ENCODE measurements at regions not wholly inside any gene's neighbourhood (a gene's known extent, or its start where the extent isn't known, plus 50 kb on each side); places are given as distances from the start of the nearest gene placed in this dataset.

DNA sequence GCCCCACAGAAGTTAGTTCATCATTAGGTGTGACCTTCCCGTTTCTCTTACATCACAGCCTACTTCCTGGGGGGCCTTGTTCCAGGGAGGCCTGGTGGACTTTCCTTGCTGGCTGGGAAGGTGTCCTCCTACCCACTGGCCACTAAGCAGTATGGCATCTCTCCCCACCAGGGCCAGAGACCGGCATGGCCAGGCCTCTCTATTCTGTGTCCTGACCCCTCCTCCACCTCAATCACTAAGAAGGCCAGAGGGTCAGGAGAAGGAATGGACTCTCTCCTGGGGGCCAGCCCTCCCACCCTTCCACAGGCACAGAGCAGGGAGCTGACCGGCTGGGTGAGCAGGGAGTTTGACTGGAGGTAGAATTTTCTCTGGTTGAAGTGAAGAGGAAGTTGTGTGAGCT, 81.9 kb downstream of the PJA1 start:
- no peak for DNase-seq

DNA sequence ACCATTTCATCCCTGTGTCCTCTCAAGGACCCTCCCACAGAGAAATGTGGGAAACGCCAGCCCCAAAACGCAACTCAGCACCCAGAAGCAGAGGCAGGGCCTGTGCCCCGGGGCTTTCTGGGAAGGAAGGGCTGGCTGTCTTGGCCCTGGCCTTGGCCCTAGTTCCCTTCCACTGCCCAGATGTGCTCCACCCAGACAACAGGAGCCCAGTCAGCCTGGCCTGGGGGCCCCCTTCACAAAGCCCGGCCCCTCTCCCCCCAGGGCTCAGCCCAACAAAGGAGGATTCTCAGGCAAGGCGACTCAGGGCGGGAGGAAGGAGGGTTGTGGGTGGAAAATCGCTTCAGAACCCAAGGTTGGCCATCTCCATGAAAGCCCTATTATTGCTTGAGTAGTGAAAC, 82.5 kb downstream of the PJA1 start:
- DNase-seq = no peak

DNA sequence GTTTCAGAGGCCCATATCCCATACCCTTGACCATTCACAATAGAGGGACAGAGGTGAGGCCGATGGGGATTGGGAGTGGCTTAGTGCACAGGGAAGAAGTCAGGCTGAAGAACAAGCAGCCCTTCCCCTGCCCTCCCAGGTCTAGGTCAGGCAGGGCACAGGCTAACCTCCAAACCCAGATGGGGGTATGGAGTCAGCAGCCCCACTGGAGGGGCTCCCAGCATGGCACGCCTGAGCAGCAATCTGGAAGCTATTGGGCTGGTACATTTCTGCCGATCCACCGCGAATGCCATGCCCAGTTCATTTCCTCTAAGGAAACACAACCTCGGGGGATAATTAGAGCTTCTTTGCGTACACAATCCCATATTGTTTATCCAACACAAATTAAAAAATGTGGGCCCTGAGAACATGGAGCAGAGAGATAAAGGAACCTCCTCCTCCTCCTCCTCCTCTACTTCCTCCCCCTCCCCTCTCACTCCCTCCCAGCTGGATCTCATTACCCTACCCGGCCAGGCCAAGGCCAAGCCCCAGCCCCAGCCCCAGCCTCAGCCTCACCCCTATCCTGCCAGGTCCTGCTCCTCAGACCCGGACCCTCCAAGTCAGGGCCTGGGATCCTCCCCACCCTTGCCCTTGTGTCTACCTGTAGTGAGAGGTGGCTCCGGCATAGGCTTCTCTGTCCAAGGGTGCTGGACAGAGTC, 83.0 kb downstream of the PJA1 start:
- DNase-seq = no peak

DNA sequence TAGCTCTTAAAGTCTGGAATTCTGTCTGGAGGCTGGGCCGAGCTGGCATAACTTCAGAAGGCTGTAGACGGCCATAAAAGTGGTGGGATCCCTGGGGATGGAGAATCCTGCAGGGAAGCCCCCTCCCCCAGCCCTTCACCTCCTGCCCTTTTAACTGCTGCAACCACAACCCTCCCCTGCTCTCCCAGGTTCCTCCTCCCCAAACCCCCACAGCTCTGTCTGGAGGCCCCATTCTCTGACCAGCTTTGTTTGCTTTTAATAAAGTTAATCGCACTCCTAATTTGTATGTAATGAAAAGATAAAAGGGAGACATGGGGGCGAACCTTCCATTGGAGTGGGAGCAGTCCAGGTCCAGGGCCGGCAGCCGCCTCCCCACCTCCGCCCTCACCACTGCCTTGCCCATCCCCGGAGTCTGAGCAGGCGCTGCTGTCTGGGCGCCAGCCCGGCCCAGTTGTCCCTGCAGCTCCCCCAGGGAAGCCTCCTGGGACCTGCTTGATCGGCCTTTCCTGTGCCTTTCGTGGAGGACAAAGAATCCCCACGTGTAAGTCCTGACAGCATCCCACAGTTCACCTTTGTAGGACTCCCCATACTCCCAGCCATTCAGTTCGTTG, 84.3 kb downstream of the PJA1 start:
- no peak for DNase-seq

DNA sequence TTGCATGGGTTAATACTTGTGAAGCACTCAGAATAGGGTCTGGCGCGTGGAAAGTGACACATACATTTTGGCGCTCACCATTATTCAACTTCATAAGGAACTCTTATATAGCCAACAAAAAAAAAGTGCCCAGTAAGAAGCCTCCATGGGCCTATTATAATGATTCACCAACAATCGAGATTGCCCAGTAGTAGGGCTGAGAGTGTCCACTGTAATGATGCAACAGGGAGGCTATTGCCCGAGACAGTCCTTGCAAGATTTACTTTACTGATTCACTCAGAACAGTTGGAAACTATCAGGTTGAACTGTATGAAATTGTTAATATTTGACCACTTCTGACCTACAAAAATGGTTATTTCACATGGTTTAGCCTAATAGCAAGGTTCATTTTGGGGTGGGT, 86.0 kb downstream of the PJA1 start:
- DNase-seq = no peak

DNA sequence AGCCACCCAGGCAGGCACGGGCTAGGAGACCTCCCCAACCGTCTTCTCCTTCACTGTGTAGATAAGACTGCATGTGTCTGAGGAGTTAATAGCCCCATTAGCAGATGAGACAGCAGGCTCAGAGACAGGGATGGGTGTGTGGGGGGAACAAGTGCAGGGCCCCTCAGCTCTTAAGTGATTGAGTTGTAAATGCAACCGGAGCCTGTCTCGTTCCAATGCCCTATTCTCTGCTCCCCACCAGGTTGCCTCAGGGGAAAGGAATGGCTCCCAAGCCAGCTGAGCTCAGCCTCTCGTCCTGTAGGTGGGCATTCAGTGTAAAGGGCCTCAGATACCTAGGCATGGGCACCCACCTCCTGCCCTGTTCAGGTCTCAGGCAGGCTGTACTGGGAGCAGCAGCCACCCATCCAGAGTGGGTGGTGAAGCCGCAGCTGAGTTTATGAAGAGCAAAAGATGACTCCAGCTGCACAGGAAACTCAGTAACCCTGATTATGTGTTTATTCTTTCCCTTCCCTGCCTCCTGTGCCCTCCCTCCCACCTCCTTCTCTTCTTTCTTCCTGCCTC, 87.3 kb downstream of the PJA1 start:
- no peak for DNase-seq

DNA sequence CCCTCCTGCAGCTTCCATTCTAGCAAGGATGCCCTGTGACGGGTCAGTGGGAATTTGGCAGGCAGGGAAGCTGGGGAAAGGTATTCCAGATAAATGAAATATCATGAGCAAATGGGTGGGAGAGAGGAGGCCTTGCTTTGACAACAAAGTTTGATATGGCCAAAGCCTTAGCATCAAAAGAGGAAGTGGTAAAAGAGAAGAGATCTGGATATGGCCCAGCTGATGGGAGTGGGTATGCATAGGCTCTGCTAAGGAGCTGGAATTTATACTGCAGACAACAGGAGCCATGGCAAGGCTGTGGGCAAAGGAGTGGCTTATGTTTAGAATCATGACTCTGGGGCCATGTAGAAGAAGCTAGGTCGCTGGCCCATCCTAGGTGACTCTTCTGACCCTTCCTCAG, 89.2 kb downstream of the PJA1 start:
- no peak for DNase-seq

DNA sequence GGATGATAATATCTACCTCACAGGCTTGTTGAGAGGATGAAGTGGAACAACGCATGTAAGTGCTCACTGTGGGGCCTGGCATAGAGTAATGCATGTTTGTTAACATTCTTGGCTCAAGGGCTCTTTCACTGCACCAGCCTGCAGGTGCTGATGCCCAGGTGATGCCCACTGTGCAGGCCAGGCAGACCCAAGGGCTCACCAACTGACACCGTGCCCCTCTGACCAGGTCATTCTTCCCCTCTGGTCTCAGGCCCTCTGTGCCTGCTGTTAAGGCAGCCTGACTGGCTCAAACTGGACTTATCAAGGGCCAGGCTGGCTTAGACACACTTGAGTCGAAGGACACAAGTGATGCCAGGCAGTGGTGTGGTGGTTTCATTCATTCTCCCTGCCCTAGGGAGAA, 90.5 kb downstream of the PJA1 start:
- no peak for DNase-seq

DNA sequence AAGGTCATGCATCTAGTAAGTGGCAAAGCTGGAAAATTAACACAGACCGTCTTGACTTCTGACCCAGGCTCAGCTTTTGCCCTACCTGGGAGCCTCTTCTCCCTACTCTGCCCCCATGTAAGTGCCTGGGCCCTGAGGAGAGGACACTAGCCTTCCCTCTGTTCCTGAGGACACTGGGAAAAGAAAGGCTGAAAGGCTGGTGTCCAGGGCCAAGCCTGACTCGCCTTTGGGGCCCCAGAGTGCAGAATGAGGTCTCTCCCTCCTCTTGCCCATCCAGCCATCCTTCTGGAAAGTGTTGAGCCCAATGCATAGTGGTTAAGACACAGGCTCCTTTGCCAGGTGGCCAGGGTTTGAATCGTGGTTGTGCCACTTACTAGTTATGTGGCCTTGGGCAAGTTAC, 91.5 kb downstream of the PJA1 start:
- DNase-seq = no peak

DNA sequence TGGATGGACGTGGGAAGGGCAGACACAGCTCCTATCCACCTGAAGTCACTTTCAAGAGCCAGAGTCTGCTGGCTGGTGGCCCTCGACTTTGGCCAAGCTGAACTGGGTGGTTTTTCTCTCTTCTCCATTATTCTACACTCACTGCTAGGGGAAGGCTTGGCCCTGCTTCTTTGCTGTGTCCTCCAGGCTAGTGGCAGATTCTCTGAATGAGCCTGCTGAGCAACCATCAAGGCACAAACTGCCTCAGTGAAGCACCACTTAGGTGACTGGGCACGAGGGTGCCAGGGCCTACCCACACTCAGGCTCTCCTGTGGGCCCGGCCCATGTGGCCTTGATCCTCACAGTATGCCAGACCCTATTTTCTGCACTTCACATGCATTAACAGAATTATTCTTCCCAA, 92.0 kb downstream of the PJA1 start:
- no peak for DNase-seq

DNA sequence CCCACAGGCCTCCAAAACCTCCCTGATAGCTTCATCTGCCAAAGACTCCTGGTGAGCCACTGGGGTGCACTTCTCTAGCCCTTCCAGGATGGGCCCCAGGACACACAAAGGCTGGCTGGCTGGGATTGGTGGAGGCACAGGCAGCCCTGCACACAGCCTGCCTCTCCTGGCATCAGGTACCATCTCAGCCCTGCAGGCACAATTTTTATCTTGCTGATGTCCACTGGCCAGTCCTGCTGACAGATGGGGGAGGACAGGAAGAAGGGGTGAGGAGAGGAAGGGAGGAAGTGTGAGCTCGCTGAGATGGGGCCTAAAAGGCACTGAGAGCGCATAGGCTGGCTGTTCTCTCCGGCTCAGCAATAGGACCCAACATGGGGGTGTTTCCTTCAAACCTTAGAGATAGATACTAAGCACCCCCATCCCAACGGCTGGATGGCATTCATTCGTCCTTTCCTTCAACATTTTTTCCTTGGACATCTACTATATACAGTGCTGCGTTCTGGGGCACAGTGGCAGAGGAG, 92.7 kb downstream of the PJA1 start:
- no peak for DNase-seq

DNA sequence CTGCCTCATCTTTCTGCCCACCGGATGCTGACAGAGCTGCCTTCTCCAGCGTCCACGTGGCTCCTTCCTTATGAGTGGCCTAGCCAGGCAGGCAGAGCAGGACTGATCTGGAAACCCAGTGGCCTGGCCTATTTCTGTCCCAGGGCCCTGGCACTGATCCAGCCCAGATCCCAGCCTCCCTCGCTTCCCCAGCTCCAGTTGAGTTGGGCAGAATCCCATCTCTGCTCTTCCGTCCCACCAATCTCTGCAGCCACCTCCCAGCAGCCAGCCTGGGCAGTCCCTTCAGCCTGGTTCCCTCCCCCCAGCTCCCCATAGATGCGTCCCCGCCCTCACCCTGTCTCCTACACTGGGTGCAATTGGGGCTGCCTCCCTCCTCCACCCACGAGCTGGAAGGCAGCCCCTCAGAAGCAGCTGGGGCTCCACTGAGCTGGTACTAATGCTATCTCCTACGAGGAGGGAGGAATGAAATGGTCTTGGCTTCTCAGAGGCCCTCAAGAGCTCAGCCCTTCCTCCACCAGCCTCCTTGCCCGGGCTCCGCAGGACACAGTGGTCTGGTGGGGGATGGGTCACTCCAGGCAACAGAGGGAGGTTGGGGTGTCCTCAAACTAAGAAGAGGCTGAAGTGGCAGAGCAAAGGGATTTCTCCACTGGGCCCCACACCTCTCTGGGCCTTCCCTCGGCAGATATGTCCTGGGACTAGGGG, 94.2 kb downstream of the PJA1 start:
- DNase-seq = no peak

DNA sequence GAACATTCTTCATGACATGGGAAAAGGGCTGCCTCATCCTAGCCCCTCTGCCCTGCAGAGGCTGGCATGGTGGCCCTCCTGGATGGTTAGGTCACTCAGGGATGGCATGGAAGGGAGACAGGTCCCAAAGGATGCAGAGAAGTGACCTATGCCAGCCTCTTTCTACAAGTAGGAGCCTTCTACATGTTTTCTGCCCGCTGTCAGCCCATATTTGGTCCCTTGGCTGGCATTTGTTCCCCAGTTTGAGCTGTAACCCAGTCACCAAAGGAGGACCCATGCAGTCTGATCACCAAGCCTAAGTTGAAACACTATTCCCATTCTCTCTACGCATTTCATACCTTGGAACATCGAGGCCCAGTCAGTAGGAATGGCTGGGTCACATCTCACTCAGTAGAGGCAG, 95.4 kb downstream of the PJA1 start:
- no peak for DNase-seq

DNA sequence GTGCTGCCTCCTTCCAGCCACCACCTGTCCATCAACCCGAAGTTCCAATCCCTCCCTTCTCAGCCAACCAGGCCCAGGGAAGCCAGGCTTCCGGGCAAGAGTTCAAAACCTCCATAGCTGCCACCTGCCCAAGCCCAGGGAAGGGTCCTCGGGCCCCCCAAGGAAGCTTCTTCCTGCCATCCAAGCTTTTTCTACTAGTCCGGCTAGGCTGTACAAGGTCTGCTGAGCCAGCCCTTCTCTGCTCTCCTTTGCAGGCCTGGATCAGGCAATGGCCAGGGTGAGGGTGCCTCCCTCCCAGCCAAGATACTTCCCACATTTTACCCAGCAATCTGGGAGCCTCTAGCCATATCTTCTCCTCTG, 96.2 kb downstream of the PJA1 start:
- no peak for DNase-seq

DNA sequence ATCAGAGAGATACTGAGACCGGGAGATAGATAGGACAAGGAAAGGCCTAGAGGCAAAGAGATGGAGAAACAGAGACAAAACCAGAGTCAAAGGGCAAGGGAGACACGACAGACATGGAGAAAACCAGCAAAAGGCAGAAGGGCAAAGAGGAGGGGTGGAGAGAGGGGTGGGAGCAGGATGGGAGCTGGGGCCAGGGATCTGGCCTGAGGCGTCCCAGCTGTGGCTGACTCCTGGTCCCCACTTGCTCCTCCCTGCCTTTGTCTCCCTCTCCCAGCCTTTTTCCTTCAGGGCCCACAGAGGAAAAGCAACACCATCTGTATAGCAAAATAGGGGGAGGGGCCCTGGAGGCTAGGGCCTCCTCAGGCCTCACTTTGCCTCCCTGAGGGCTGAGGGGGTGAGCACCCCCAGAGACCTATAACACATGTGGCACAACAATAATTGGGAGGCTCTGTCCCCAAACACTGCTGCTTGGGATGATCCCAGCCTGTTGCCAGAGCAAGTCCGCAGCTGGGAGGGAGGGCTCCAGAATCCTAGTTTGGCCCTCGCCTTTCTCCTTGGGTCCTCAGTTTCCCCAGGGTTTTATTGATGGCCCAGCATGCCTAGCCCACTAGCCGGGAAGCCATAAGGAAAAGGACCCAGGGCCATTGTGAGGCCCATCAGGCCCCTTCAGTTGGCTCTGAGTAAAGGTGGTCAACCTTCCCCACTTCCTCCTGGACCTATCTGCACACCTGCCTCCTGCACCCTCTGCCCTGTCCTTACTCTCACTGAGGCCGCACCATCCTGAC, 96.8 kb downstream of the PJA1 start:
- no peak for DNase-seq

DNA sequence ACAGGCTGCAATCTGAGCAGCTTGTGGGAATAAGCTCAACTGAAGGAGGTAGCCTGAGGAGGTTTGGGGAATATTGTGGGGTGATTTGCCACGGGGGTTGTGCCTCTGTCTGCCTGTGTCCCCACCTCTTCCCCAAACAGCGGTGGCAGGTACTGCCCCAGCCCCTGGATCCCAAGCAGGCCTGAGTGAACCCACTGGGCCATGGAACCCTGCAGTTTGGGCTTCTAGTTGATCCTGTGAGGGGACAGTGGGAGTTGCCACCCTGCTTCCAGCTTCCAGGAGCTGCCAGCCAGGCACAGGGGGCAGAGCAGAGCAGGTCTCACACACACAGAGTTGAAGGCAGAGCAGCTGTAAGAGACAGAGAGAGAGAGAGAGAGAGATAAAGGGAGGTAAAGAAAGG, 97.4 kb downstream of the PJA1 start:
- no peak for DNase-seq

DNA sequence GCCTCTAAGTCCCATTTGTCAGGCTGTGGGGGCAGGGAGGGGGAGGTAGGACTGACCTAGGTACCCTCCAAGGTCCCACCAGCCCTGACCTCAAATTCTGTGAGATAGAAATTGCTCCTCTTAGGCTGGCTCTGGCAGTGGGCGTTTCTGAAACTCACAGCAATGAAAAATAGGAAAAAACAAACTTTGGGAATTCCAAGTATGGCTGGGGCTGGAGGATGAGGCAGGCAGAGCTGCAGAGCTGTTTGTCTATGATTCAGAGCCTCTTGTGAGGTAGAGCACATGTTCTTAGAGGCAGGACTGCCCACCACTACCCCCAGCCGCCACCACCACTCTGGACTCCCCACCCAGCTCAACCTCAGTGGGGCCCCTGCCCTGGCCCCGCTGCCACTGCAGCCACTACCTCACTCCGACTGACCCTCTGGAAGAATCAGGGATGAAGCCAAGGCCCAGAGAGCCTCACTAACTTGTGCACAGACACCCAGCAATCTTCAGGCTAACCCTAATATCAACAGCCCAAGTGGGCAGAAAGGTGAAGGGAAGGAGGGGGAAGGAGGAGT, 98.2 kb downstream of the PJA1 start:
- DNase-seq = no peak

DNA sequence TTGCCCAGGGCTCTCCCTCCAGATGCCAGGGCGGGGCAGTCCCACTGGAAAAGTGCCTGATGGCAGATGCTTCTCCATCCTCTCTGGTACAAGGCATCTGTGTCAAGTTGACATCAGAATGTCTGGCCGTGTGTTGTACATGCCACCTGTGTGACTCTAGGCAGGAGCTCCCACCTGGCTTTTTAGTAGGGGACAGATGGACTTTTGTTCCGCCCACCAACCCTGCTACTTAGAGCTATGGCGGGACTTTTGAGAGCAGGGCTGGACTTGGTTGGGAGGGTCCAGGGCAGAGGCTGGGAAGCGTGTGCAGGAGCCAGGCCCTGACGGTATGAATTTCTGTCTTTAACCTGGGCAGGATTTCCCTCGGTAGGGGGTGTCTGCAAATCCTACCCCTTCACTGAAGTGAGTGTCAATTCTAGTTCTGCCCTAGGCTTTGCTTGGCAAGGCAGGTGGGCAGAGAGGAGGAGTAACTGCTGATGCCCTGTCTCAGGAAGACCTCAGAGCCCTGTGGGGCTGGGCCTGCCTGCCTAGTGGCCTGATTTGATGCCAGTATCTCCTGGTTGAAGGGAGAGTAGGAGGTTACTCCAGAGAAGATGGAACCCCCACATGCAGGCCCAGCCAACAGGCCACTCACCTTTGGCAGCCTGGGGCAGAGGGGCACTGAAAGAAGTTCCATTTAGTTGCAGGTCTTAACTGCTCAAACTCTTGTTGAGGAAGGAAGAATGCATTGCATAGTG, 99.1 kb downstream of the PJA1 start:
- DNase-seq = no peak

DNA sequence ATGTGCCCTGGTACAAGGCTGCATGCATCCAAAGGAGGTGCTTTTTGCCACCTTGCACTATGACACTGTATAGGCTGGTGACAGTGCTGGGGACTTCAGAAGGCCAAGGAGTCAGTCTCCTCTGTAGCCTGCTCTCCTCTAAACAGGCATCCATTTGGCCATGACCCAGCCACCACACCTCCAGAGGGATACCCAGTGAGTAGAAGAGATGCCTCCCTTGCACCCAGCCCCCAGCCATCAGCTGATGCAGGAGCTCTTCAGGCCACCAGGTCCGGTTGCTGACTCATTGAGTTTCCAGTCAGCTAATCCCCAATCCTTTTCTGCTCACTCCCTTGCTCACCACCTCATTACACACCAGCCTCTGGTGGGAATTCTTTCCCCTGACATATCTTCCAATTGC, 99.8 kb downstream of the PJA1 start:
- no peak for DNase-seq

DNA sequence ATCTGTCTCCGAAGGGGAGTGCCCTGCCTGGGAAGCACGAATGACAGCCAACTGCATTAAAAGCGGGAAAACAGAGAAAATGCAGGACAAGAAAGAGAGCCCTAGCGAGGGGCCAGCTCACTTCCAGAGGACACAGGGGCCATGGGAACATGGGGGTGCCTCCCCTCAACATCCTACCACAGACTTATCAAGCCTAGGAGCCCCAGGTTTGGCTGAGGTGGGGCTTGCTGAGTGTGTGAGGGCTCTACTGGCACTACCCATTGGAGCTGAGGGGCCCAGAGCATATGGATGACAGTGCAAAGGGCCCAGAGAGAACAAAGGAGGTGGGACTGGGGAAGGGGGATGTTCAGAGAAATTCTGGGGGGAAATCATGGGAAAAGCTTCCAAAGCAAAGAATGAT, 101.8 kb downstream of the PJA1 start:
- DNase-seq = no peak

DNA sequence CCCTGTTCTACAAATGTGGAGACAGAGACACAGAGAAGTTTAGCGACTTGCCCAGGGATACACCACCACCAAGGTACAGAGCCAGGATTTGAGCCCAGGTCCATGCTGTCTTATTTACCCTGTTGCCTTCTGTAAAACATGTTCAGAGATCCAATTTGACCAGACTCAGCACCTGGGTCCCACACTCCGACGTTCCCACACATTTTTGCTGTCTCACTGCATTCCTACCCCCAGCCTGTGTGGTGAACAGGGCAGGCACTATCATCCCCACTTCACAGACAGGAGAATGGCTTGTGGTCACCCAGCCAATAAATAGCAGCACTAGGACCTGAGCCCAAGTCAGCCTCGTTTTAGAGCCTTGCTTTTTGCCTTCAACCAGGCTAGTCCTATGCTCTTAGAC, 102.8 kb downstream of the PJA1 start:
- no peak for DNase-seq

Data from activated CD4-positive, alpha-beta T cell treated with anti-CD3 and anti-CD28 coated beads, Interleukin-2, amount 50 U/mL, for 1 hour (primary cell).